ENCODE measurements at regions not wholly inside any gene's neighbourhood (a gene's known extent, or its start where the extent isn't known, plus 50 kb on each side); places are given as distances from the start of the nearest gene placed in this dataset.
A peak's percentile ranks its signal among the peaks of the same experiment; 100 is the strongest.
"Not testable (repeated sequence)": the region's sequence is repeated elsewhere in the genome, so short reads cannot be mapped to it uniquely, and the experiment has no call there.

DNA sequence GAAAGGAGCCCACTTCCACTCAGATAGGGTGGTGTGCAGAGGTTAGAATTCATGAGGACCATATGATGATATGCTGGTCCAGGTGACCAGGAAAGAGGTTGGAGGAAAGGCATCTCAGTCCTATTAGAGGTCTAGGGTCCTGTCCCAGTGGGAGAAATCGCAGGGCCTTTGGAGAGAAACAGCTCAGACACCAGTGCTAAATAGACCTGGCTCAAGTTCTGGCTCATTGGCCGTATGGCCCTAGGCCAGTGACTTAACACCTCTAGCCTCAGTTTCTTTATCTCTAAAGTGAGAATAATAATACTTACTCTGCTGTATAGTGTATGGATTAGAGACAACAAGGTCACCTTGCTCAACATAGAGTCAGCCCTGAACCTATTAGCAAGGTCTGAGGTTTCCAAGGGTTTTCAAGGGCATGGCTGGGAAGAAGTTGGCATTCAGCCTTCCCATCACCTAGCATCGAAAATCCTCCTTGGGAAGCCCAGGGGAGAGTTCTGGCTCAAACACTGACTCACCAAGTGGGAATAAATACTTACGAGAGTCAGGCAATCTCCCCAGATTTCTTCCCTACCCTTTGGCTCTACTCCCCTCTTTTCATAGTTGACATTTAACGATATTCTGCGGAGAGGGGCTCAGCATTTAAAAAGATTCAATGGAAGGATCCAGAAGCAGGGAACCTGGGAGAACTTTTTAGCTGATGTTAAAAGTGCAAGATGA is 473.1 kb upstream of the PODXL start:
- no peak for DNase-seq

DNA sequence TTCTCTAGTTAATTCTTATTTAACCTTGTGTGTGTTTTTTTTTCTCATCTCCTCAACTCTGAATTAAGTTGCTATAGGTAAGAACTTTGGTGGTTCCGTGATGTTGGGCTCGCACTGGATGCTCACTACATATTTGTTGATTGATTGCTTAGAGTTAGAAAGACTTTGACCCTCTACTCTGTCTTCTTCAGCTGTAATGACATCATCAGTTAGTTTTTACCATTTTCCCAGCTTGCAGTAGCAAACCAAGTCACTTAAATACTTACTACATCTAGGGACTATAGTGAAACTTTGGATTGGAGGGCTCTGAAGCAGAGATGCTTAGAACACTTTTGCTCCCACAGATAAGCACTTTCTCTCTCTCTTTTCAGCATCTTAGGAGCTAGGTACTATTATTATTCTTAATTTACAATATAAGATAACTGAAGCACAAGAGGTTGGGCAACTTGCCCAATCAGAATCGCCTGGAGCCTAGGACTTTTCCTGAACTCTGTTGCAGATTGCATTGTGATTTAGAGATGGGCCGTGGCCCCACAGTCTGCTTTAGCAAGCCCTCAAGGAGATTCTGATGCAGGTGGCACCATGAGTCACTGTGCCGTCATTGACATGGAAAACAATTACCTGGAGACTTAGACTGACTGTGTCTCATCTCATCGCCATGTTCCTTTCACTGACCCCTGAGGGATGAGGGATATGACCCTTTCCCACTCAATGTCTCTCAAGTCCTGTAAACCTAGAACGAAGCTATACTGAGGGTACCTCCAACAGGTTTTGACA is 471.9 kb upstream of the PODXL start:
- no peak for DNase-seq

DNA sequence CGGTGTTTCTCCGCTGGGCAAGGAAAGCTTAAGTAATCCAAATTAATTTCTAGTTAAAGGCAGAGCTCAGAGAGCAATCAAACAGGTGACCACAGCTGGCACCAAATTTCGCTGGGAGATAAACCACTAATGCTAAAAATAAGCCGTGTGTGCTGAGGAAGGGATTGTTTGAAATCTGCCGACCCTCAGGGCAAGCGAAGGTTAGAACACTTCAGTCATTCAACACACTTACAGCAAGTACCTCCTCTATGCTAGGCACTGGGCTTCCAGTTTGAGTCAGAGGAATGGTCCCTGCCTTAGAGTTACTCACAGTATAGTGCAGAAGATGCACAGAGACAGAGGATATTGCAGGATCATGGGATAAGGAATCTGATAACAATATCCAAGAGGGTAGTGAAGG is 467.9 kb upstream of the PODXL start:
- DNase-seq = no peak

DNA sequence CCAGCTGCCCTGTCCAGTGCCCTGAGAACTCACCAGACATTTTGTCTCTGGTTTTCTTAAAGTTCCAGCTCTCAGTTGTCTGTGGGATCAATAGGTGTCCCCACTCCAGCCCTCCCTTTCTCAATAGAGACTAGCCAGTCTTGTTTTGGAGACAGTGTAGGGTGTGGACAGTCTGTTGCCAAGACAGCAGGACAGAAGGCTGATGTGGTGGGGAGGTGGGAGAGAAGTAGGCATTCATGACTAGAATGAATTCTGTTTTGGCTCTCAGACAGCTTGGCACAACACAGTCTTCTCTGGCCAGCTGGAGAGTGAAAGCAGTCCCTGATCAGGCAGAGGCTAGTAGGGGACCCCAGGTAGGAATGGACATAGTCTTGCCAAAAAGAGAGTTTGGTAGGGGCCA is 467.0 kb upstream of the PODXL start:
- no peak for DNase-seq

DNA sequence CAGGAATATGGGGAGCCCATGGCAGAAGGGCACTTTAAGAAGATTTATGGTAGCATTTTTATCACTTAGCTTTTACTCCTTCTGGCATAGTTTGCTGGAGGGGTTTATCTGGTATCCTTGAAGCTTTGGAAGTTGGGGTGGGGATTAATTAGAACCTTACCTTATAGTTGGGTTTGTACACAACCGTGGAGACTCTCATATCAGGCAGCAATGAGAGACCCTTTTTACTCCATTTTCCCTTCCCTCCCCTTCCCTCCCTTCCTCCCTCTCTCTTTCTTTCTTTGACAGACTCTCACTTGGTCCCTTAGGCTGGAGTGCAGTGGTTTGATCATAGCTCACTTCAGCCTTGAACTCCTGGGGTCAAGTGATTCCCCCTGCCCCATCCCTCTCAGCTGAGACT is 465.8 kb upstream of the PODXL start:
- no peak for DNase-seq

DNA sequence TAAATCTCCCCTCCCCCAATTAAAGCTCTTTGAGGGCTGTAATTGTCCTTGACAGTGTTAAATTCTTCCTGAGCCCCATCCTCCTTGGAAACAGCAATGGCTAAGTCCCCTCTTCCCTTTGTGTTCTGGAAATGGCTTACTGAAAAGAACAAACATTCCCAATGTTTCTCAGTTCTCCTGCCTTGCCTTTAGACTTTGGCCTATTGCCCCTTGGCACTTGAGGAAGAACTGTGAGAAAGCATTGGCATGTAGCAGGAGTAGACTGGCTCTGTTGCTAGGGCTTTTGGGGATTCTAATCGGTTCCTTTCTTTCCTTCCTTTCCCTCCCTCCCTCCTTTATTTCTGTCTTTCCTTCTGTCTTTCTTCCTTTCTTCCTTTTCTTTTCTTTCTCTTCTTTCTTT is 463.3 kb upstream of the PODXL start:
- DNase-seq = no peak

DNA sequence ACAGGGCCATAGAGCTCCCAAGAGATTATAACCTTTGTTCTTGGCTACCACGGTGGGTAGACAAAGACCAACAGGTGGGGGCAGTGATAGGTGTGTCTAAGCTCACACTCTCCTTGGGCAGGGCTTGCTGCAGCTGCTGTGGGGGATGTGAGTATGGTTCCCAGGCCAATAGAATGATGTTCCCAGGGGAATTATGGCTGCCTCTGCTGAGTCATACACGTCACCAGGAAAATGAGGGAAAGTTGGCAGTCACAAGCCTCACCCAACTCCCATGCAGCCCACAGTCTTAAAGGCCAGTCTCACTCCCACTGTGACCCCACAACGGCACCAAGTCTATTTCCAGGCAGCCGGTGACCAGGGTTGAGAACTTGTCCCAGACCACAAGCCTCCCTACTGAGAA is 453.4 kb upstream of the PODXL start:
- no peak for DNase-seq

DNA sequence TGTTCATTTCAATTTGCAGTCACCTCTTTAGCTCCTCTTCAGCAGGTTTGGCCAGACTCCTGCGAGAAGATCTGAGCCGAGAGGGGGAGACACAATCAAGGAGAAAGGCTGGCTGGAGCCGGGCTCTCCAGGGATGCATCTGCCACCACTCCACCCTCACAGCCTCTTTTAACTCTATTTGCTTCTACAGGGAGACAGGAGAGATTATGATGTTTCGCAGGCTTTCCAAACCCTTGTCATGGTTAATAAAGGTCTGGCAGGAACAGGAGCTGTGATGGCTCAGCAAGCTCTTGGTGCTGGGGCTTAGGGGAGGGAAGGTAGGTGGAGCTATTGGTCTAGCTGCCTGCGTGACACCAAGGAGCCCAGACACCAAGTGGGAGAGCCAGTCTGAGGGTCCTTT is 448.1 kb upstream of the PODXL start:
- DNase-seq = no peak

DNA sequence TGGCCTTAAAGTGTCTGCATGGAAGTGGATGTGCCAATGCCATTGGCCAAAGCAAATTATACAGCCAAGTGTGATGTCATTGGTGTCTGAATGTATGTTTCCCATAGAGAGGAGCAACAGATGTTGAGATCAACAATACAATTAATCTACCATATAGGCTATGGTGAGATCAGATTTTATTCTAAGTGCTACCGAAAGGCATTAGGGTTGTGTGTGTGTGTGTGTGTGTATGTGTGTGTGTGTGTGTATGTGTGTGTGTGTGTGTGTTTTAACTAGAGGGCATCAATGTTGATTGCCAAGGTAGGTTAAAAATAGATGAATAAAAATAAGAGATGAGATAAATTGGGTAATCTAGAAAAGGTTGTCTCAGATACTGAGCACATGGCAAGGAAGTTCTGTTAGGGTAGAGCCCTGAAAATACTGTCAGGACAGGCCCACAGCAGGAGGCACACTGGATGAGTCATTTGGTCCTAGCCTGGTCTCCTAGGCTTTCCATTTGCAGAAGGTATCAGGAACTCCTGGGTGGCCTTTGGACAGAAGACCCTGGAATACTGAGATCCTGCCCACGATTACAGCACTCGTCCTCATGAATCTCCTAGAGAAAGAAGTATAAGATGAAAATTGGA is 446.0 kb upstream of the PODXL start:
- DNase-seq = no peak

DNA sequence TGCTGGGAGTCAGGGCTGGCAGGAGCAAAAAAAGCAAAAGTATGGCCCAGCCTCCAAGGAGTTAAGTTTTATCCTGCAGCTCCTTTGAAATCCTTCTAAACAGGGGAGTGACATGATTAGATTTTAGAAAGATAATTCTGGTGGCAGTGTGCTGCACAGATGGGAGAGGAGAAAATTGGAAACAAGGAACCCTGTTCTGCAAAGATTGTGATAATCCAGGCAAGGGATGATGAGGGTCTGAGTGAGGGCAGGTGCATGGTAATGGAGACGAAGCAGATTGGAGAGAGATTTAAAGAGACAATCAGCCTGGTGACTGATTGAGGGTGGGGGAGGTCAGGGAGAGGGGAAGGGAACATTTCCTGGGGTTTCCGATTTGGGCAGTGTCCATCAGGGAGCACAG is 444.7 kb upstream of the PODXL start:
- no peak for DNase-seq

DNA sequence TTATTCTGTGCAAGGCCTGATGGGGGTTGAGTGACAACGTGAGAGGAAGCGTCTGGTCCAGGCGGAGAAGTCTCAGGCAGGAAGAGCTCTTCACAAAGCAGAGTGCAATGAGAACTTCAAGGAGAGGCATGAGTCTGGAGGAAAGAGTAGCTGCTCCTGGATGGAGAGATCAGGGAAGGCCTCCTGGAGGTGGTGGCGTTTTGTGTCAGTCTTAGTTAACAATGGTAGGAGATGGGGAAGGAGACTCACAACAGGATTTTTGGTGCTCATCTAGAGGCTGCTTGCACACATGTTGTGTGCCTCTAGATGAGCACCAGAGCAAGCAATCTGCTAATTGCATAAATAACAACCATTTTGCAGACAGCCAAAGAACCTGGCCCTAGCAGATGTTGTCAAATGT is 442.8 kb upstream of the PODXL start:
- no peak for DNase-seq

DNA sequence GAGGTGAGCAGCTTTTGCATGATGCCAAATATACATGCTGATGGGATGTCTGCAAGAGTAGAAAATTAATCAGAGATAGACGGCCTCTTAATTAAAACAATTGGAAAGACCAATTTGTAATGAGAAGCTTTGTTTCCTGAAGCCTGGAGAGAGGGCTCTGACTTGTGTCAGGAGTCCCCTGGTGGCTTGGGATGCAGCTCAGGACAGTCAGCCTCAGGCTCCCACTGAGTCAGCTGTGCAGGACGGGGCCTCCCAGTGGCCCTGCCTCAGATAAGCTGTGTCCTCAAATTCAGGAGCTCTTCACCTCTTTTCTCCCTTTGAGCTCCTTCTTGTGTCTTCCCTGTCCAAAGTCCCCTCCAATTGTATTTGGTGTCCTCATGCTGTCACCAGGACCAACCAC is 438.9 kb upstream of the PODXL start:
- no peak for DNase-seq

DNA sequence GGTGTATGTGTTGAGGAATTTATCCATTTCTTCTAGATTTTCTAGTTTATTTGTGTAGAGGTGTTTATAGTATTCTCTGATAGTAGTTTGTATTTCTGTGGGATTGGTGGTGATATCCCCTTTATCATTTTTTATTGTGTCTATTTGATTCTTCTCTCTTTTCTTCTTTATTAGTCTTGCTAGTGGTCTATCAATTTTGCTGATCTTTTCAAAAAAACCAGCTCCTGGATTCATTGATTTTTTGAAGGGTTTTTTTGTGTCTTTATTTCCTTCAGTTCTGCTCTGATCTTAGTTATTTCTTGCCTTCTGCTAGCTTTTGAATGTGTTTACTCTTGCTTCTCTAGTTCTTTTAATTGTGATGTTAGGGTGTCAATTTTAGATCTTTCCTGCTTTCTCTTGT is 424.6 kb upstream of the PODXL start:
- DNase-seq = not testable (repeated sequence)

DNA sequence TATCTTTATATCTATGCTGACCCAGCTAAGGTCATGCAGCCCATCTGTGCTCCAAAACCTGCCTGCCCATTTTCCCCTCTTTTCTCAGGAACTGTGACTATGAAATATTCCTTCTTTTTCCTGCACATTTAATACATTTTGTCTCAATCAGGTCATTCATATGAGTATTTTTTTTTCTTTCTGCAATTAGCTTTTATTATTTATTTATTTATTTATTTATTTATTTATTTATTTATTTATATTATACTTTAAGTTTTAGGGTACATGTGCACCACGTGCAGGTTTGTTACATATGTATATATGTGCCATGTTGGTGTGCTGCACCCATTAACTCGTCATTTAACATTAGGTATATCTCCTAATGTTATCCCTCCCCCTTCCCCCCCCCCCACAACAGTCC is 421.7 kb upstream of the PODXL start:
- not testable (repeated sequence) for DNase-seq

DNA sequence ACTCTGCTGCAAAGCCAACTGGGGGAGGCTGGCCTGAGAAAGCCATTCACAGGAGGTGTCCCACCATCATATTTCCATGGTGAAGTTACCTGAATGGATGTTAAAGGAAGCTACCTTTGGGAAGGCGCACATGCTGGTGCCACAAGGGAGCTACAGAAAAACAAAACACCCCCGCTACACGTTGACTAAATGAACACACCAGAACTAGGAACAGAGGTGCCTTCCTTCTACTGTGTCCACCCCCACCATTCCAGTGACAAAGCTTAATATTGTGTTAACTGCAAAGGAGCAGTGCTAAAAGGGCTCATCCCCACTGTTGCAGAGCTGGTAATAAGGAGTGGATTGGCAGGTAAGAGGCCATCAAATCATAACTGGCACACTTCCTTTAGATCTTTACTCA is 420.0 kb upstream of the PODXL start:
- no peak for DNase-seq

DNA sequence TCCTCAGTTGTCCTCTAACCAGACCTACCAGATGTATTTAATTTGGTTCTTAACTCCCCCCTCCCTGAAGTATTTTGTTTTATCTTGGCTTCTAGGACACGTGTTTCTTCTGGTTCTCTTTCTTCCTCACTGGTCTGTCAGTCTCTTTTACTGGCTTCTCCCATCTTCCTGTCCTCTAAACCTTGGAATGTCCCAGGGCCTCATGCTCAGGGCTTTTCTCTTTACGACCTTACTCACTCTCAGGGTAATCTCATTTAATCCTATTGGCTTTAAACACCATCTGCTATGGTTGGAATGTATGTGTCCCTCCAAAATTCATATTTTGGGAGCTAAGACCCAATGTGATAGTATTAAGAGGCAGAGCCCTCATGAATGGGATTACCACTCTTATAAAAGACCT is 418.2 kb upstream of the PODXL start:
- DNase-seq = no peak

DNA sequence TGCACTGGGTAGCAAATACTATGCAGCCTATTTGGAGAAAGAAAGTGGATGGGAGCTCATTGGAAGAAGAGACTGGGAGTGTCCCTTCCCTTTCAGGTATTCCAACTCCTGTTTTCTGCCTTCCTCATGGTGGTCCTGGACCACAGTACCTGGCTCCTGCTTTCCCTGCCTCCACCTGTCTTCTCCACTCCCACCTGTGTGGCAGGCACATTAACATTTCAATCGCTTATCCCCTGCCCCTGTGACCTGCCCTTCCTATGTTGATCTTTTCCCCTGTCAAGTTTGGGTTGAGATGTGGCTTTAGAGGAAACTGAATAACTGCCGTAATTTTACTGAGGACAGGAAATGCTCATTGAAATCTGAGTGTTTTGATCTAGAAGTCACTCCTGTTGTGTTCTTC is 415.8 kb upstream of the PODXL start:
- no peak for DNase-seq

DNA sequence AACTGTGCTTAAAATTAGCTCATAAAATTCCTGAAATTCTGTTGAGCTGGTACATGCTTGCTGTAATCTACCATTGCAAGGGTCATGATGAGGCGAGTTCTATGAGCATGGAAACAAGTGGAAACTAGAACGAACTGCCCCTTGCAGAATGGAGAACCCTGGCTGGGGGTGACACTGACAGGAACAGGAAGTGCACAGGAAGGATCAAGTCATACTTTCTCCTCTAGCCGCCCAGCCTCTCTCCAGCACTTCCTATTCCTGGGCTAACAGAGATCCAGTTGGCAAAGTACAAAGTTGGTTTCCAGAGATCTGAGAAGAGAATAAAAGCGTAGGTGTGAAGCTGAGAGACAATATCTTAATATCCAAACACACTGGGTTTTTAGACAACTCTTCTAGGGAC is 414.2 kb upstream of the PODXL start:
- no peak for DNase-seq

DNA sequence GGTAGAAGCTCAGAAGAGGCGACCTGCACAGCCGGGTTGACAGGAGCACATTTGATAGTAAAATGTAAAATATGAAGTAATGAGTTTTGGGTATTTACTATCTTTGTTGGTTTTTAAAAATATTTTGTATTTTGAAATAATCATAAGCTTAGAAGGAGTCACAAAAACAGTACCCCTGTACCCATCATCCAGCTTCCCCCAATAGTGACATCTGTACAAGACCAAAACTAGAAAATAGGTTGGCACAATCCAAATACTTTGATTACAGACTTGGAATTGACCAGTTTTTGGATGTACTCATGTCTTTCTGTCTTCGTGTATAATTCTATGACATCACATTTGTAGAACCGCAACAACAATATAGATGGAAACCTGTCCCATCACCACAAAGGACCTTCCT is 413.1 kb upstream of the PODXL start:
- DNase-seq = no peak

DNA sequence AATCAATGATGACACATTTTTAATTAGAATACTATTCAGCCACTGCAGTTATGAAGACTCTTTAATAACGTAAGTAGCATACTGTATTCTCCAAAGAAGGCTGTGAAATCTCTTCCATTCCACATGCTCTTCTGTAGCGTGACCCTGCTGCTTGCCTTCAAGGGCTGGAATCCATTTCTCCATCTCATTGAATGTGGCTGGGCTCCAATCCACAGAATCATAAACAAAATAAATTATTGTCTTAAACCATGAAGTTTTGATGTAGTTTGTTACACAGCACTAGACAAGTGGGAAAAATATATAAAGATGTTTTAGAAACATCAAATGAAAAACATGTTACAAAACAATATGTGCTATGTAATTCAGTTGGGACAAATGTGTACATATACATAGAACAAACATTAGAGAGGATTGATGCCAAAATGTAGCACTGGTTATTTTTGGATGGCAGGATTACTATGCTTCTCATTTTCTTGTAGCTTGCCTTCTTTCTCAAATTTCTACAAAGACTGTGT is 410.8 kb upstream of the PODXL start:
- no peak for DNase-seq

DNA sequence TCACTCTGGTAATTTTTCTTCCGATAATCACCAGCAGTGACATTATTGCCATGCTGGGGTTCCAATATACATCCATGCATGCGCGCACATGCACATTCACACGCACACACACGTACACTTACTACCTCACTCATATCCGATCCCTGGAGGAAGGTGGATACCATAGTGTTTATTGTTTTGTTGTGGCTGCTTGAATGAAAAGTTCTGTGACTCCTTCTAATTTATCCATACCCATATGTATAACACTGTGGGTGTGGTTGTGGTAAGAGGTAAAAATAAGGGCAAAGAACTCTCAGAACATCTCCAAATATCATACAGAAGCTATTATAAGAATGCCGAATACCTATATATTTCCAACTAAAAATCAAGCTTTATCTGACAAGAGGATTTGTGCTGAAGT is 407.8 kb upstream of the PODXL start:
- no peak for DNase-seq

DNA sequence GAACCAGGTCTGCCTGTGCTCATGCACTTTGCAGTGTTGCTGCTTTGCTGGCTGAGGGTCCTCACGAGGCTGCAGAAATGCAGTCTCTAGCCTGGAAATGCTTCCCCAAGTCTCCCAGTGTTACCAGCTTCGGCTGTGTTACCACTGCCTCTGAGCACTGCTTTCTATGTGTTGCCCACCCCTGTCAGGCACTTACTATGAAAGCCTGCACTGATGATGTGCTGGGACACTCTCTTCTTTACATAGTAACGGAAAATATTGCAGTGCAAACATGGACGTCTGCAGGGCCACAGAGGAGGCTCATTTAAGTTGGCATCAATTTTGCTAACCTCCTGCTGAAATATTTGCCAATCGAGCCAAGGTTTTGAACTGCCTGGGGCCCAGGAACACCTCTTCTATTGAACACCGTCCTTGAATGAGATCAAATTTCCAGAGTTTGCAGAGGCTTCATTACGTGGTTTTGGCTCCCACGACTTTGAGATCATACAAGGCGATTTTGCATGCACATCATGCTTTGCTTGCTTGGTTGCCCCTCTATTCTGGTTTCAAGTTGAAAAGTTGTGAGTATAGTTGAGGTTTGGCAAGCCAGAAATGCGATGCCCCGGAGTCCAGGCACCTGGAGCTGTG is 404.7 kb upstream of the PODXL start:
- no peak for DNase-seq

DNA sequence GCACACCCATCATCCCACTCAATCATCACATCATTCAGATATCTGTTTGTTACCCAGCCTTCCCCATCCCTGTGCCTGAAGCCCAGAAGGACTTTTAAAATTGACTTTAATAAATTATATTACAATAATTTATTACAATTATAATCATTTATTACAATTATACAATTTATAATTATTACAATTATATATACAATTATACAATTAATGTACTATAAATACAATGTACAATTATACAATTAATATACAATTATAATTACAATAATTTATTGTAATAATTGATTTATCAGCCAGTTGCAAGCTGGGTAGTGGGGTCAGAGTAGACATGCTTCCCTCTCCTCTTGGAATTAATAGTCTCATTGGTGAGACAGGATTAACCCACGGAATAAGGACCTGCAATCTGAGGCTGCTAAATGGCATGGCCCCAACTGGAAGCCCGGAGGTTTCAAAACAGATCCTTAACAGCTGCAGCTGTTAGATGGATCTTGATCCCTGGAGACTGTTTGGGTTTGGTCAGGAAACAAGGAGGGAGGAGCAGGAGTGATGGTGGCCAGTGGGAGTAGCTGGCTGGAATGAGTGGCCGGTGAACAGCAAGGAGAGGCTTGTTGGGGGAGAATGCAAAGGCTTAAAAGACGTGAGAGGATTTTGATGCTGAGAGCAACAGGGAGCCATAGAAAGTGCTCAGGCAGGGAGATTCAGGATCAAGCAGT is 402.8 kb upstream of the PODXL start:
- peak; percentile 35 for DNase-seq
